Uterus (tissue), 3 donors: ENCODE measurements at regions not wholly inside any gene's neighbourhood (a gene's known extent, or its start where the extent isn't known, plus 50 kb on each side); places are given as distances from the start of the nearest gene placed in this dataset.

ENCODE experiments used
- DNase-seq, 2 donors: peaks; one replicate each; pipeline ENCODE4 v3.0.0-alpha.2; 2019 to 2020
- H3K27ac ChIP-seq, 2 donors: fragments of 200-600 bp; sonication (generic); 1 replicate in 1 of 2; 2 replicates in 1 of 2; pipeline ENCODE4 v1.5.1; 2016 to 2018
- H3K27me3 ChIP-seq, 2 donors: fragments of 200-600 bp; sonication (generic); one replicate each; pipeline ENCODE4 v1.5.1; 2018 to 2019; ENCODE audit warnings: control low read depth in 1 of 2
- H3K36me3 ChIP-seq, 2 donors: fragments of 200-600 bp; sonication (generic); one replicate each; pipeline ENCODE4 v1.5.1; 2019; ENCODE audit warnings: control low read depth in 1 of 2
- H3K4me1 ChIP-seq, 2 donors: fragments of 200-600 bp; sonication (generic); one replicate each; pipeline ENCODE4 v1.5.1; 2018 to 2019; ENCODE audit warnings: control low read depth in 1 of 2
- H3K4me3 ChIP-seq, 2 donors: fragments of 200-600 bp; sonication (generic); 1 replicate in 1 of 2; 2 replicates in 1 of 2; pipeline ENCODE4 v1.5.1; 2018 to 2019; ENCODE audit warnings: mild to moderate bottlenecking in 1 of 2
- H3K9me3 ChIP-seq, 2 donors: fragments of 200-600 bp; sonication (generic); one replicate each; pipeline ENCODE4 v1.5.1; 2019; ENCODE audit warnings: control low read depth in 1 of 2
- POLR2A ChIP-seq, 2 donors: fragments of 450-650 bp; IDR thresholded peaks; one replicate each; pipeline ENCODE4 v1.6.1; 2016; ENCODE audit warnings: antibody characterized with exemption in 2 of 2, mild to moderate bottlenecking in 1 of 2, moderate library complexity in 1 of 2
- intact Hi-C: fragments of 100-400 bp; cut with DNase I; formaldehyde crosslinking; loops from one replicate; pipeline ENCODE4 v1.15.1; 2023; ENCODE audit warnings: low total_unique reads
- TF ChIP-seq, protein P1 (sequence below), 4 experiments: fragments of 200-600 bp in 2 of 4; fragments of 450-650 bp in 2 of 4; sonication (generic) in 2 of 4; IDR thresholded peaks; one replicate each; pipeline ENCODE4 v1.5.1; 2016 to 2019; ENCODE audit warnings: antibody characterized with exemption in 4 of 4, mild to moderate bottlenecking in 2 of 4, moderate library complexity in 1 of 4
- donor health status: DM: yes; HTN: yes; CAD: no.

GRCh38 chr5:153865016-153865415 is 173.7 kb downstream of the FAM114A2 start:
- H3K27ac ChIP-seq, result no peak overlapping the region
- TF ChIP-seq, protein P1, sequence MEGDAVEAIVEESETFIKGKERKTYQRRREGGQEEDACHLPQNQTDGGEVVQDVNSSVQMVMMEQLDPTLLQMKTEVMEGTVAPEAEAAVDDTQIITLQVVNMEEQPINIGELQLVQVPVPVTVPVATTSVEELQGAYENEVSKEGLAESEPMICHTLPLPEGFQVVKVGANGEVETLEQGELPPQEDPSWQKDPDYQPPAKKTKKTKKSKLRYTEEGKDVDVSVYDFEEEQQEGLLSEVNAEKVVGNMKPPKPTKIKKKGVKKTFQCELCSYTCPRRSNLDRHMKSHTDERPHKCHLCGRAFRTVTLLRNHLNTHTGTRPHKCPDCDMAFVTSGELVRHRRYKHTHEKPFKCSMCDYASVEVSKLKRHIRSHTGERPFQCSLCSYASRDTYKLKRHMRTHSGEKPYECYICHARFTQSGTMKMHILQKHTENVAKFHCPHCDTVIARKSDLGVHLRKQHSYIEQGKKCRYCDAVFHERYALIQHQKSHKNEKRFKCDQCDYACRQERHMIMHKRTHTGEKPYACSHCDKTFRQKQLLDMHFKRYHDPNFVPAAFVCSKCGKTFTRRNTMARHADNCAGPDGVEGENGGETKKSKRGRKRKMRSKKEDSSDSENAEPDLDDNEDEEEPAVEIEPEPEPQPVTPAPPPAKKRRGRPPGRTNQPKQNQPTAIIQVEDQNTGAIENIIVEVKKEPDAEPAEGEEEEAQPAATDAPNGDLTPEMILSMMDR (IDR thresholded peaks at IDR 0.05), result no peak
- no peak for TF ChIP-seq POLR2A (IDR thresholded peaks at IDR 0.05)
- H3K4me3 ChIP-seq, result no peak overlapping the region
- H3K4me1 ChIP-seq, result no peaks in the 10 kb centered on the region
- intact Hi-C loops, result no loop called here
- no peaks in the 10 kb centered on the region for H3K36me3 ChIP-seq
- no peaks in the 10 kb centered on the region for H3K9me3 ChIP-seq
- H3K27me3 ChIP-seq, result no peaks in the 10 kb centered on the region
- DNase-seq, result no peak

GRCh38 chr5:153863951-153864350 is 174.8 kb downstream of the FAM114A2 start:
- TF ChIP-seq, protein P1 (IDR thresholded peaks at IDR 0.05), result no peak
- TF ChIP-seq POLR2A (IDR thresholded peaks at IDR 0.05), result no peak
- no peaks in the 10 kb centered on the region for H3K9me3 ChIP-seq
- H3K4me1 ChIP-seq, result no peaks in the 10 kb centered on the region
- H3K27ac ChIP-seq, result no peak overlapping the region
- H3K4me3 ChIP-seq, result no peak overlapping the region
- no peak for DNase-seq
- intact Hi-C loops, result no loop called here
- no peaks in the 10 kb centered on the region for H3K36me3 ChIP-seq
- H3K27me3 ChIP-seq, result no peaks in the 10 kb centered on the region
